Loucy (cell line): ENCODE measurements at regions not wholly inside any gene's neighbourhood (a gene's known extent, or its start where the extent isn't known, plus 50 kb on each side); places are given as distances from the start of the nearest gene placed in this dataset.

Experiments used
- H2AFZ ChIP-seq: fragments of 200-600 bp; sonication (generic); 2 replicates; pipeline ENCODE4 v1.6.0; 2016; ENCODE audit warnings: antibody characterized with exemption, mild to moderate bottlenecking, low read length, moderate library complexity
- H3F3A ChIP-seq: fragments of 200-600 bp; 2 replicates; pipeline ENCODE4 v1.6.0; 2016; ENCODE audit warnings: antibody characterized with exemption, low read depth, mild to moderate bottlenecking
- H3K27me3 ChIP-seq: fragments of 200-600 bp; sonication (generic); 2 replicates; pipeline ENCODE4 v1.6.1; 2014; ENCODE audit warnings: low read length, mild to moderate bottlenecking; ENCODE audit not compliant: insufficient read depth, poor library complexity, severe bottlenecking
- H3K36me3 ChIP-seq: fragments of 200-600 bp; sonication (generic); 2 replicates; pipeline ENCODE4 v1.6.1; 2016; ENCODE audit warnings: low read length; ENCODE audit not compliant: insufficient read depth
- H3K4me1 ChIP-seq: fragments of 200-600 bp; sonication (generic); 2 replicates; pipeline ENCODE4 v1.5.1; 2014; ENCODE audit warnings: low read length, mild to moderate bottlenecking; ENCODE audit not compliant: insufficient read depth, poor library complexity, severe bottlenecking
- H3K4me2 ChIP-seq: fragments of 200-600 bp; sonication (generic); 2 replicates; pipeline ENCODE4 v1.6.0; 2014; ENCODE audit warnings: antibody characterized with exemption, low read length, low read depth, mild to moderate bottlenecking; ENCODE audit not compliant: poor library complexity, severe bottlenecking
- H3K4me3 ChIP-seq: fragments of 200-600 bp; sonication (generic); 2 replicates; pipeline ENCODE4 v1.5.1; 2014; ENCODE audit warnings: low read length, mild to moderate bottlenecking, mixed read lengths; ENCODE audit not compliant: poor library complexity, severe bottlenecking
- H3K79me2 ChIP-seq: fragments of 200-600 bp; sonication (generic); 2 replicates; pipeline ENCODE4 v1.6.1; 2014; ENCODE audit warnings: low read length; ENCODE audit not compliant: insufficient read depth
- H3K9ac ChIP-seq: fragments of 200-600 bp; sonication (generic); 2 replicates; pipeline ENCODE4 v1.6.0; 2014; ENCODE audit warnings: mild to moderate bottlenecking, low read depth, low read length, moderate library complexity; ENCODE audit not compliant: poor library complexity, severe bottlenecking
- H3K9me2 ChIP-seq: fragments of 200-600 bp; sonication (generic); replicated peaks from 2 replicates; pipeline ENCODE4 v1.6.1; 2016; ENCODE audit warnings: low read depth, low read length, mixed read lengths
- H3K9me3 ChIP-seq: fragments of 200-600 bp; sonication (generic); 2 replicates; pipeline ENCODE4 v1.6.1; 2014; ENCODE audit warnings: mild to moderate bottlenecking, antibody characterized with exemption, low read length, low read depth; ENCODE audit not compliant: insufficient read depth
- H4K20me1 ChIP-seq: fragments of 200-600 bp; sonication (generic); 2 replicates; pipeline ENCODE4 v1.6.0; 2014; ENCODE audit warnings: antibody characterized with exemption, low read length, mild to moderate bottlenecking; ENCODE audit not compliant: insufficient read depth, poor library complexity, severe bottlenecking
- CTCF ChIP-seq: fragments of 200-600 bp; sonication (generic); conservative IDR thresholded peaks from 2 replicates; pipeline ENCODE4 v1.5.1; 2014; ENCODE audit warnings: mild to moderate bottlenecking, antibody characterized with exemption, low read length
- EZH2phosphoT487 ChIP-seq: fragments of 200-600 bp; IDR thresholded peaks from 2 replicates; pipeline ENCODE4 v1.6.1; 2018; ENCODE audit warnings: antibody characterized with exemption, mild to moderate bottlenecking, moderate library complexity, borderline replicate concordance

GRCh38 chrX:26522501-26522900 is 306.5 kb downstream of the MAGEB5 start:
- no peaks in the 10 kb centered on the region for H3F3A ChIP-seq
- TF ChIP-seq EZH2phosphoT487 = no peak
- TF ChIP-seq CTCF = no peak
- H3K9ac ChIP-seq = no peak overlapping the region
- H3K4me2 ChIP-seq = no peak overlapping the region
- no peak overlapping the region for H2AFZ ChIP-seq
- H3K79me2 ChIP-seq = no peaks in the 10 kb centered on the region
- no peaks in the 10 kb centered on the region for H3K9me3 ChIP-seq
- no peaks in the 10 kb centered on the region for H3K36me3 ChIP-seq
- H3K4me3 ChIP-seq = no peak overlapping the region
- no peaks in the 10 kb centered on the region for H3K9me2 ChIP-seq
- H3K4me1 ChIP-seq = no peaks in the 10 kb centered on the region
- H3K27me3 ChIP-seq = no peaks in the 10 kb centered on the region
- no peaks in the 10 kb centered on the region for H4K20me1 ChIP-seq

- Histone ChIP-seq H3K27me3 (no peaks in the 10 kb centered on the region), H3K79me2 (no peaks in the 10 kb centered on the region), H3K4me2 (no peak overlapping the region), H3K4me1 (no peaks in the 10 kb centered on the region), H3K4me3 (no peak overlapping the region), H3K9me3 (no peaks in the 10 kb centered on the region), H3F3A (no peaks in the 10 kb centered on the region), H3K9ac (no peak overlapping the region), H2AFZ (no peak overlapping the region), H3K36me3 (no peaks in the 10 kb centered on the region), H3K9me2 (no peaks in the 10 kb centered on the region), H4K20me1 (no peaks in the 10 kb centered on the region)
- no peak for TF ChIP-seq EZH2phosphoT487
- TF ChIP-seq CTCF = no peak
Measured at GRCh38 chrX:26511589-26512363, 295.8 kb downstream of the MAGEB5 start.

- Histone ChIP-seq H3K4me2 (no peak overlapping the region), H3F3A (no peaks in the 10 kb centered on the region), H3K9ac (no peak overlapping the region), H4K20me1 (no peaks in the 10 kb centered on the region), H3K4me3 (no peak overlapping the region), H3K36me3 (no peaks in the 10 kb centered on the region), H3K9me2 (no peaks in the 10 kb centered on the region), H2AFZ (no peak overlapping the region), H3K9me3 (no peaks in the 10 kb centered on the region), H3K79me2 (no peaks in the 10 kb centered on the region), H3K4me1 (no peaks in the 10 kb centered on the region), H3K27me3 (no peaks in the 10 kb centered on the region)
- TF ChIP-seq CTCF (no peak), EZH2phosphoT487 (no peak)
Measured at GRCh38 chrX:26470941-26471340, 255.0 kb downstream of the MAGEB5 start.
